ENCODE measurements at regions not wholly inside any gene's neighbourhood (a gene's known extent, or its start where the extent isn't known, plus 50 kb on each side); places are given as distances from the start of the nearest gene placed in this dataset.

DNA sequence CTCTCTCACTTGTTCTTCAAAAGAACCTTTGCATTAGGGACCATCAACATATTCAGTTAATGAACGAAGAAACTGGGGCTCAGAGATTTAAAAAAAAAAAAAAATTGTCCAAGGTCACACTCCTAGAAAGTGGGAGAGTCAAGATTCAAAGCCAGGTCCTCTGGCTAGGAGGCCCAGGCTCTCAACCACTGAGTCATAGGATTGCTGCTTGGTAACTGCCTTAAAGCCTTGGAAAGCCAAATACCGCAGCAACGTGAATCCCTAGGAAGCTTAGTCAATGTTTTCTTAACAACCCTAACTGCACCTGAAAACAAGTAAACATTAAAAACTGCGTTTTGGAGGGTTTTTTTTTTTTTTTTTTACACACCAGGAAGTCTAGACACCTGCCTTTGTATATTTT lies 156.8 kb downstream of the WNT5A start:
- TF ChIP-seq, protein P1, sequence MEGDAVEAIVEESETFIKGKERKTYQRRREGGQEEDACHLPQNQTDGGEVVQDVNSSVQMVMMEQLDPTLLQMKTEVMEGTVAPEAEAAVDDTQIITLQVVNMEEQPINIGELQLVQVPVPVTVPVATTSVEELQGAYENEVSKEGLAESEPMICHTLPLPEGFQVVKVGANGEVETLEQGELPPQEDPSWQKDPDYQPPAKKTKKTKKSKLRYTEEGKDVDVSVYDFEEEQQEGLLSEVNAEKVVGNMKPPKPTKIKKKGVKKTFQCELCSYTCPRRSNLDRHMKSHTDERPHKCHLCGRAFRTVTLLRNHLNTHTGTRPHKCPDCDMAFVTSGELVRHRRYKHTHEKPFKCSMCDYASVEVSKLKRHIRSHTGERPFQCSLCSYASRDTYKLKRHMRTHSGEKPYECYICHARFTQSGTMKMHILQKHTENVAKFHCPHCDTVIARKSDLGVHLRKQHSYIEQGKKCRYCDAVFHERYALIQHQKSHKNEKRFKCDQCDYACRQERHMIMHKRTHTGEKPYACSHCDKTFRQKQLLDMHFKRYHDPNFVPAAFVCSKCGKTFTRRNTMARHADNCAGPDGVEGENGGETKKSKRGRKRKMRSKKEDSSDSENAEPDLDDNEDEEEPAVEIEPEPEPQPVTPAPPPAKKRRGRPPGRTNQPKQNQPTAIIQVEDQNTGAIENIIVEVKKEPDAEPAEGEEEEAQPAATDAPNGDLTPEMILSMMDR (IDR thresholded peaks at IDR 0.05) = no peak
- TF ChIP-seq, protein P2, sequence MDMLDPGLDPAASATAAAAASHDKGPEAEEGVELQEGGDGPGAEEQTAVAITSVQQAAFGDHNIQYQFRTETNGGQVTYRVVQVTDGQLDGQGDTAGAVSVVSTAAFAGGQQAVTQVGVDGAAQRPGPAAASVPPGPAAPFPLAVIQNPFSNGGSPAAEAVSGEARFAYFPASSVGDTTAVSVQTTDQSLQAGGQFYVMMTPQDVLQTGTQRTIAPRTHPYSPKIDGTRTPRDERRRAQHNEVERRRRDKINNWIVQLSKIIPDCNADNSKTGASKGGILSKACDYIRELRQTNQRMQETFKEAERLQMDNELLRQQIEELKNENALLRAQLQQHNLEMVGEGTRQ (IDR thresholded peaks at IDR 0.05) = no peak
